Esophagus muscularis mucosa (tissue), 4 donors: ENCODE measurements at regions not wholly inside any gene's neighbourhood (a gene's known extent, or its start where the extent isn't known, plus 50 kb on each side); places are given as distances from the start of the nearest gene placed in this dataset.

Experiments
- DNase-seq: peaks from one replicate; pipeline ENCODE4 v3.0.0-alpha.2; 2017; ENCODE audit errors: extremely low spot score
- H3K27ac ChIP-seq, 4 donors: fragments of 200-600 bp; sonication (generic); replicated peaks in 1 of 4; 1 replicate in 3 of 4; 2 replicates in 1 of 4; pipeline ENCODE4 v1.5.1; 2016 to 2019; ENCODE audit warnings: mild to moderate bottlenecking in 1 of 4
- H3K27me3 ChIP-seq, 4 donors: fragments of 200-600 bp; sonication (generic); one replicate each; pipeline versions ENCODE4 v1.5.1 to v1.6.0; 2016 to 2019
- H3K36me3 ChIP-seq, 4 donors: fragments of 200-600 bp; sonication (generic); one replicate each; pipeline ENCODE4 v1.5.1; 2016 to 2019
- H3K4me1 ChIP-seq, 4 donors: fragments of 200-600 bp; sonication (generic); one replicate each; pipeline ENCODE4 v1.5.1; 2016 to 2019
- H3K4me3 ChIP-seq, 4 donors: fragments of 200-600 bp; sonication (generic); 1 replicate in 2 of 4; 2 replicates in 2 of 4; pipeline ENCODE4 v1.5.1; 2016 to 2019; ENCODE audit warnings: mild to moderate bottlenecking in 4 of 4, moderate library complexity in 1 of 4
- H3K9me3 ChIP-seq, 4 donors: fragments of 200-600 bp; sonication (generic); 1 replicate in 3 of 4; 2 replicates in 1 of 4; pipeline ENCODE4 v1.5.1; 2016 to 2019
- EP300 ChIP-seq: sonication (generic); formaldehyde crosslinking; IDR thresholded peaks from one replicate; pipeline ENCODE4 v1.6.1; 2017; ENCODE audit warnings: antibody characterized with exemption
- POLR2A ChIP-seq: fragments of 450-650 bp; IDR thresholded peaks from one replicate; pipeline ENCODE4 v1.6.1; 2017; ENCODE audit warnings: antibody characterized with exemption, moderate library complexity, mild to moderate bottlenecking, low read depth
- POLR2AphosphoS5 ChIP-seq, 2 donors: sonication (generic); formaldehyde crosslinking; IDR thresholded peaks; one replicate each; pipeline ENCODE4 v1.6.1; 2017; ENCODE audit warnings: antibody characterized with exemption in 2 of 2
- WGBS: methylation state at CpG from one replicate; pipeline ENCODE4 v1.1.5; 2018; 5-methylcytosine and 5-hydroxymethylcytosine counted together
- intact Hi-C: fragments of 100-400 bp; cut with DNase I; formaldehyde crosslinking; loops from one replicate; pipeline ENCODE4 v1.15.1; 2023
- TF ChIP-seq, protein P1 (sequence below), 3 experiments: fragments of 200-600 bp in 2 of 3; fragments of 450-650 bp in 1 of 3; sonication (generic) in 2 of 3; IDR thresholded peaks; one replicate each; pipeline ENCODE4 v1.5.1; 2017 to 2019; ENCODE audit warnings: antibody characterized with exemption in 3 of 3, mild to moderate bottlenecking in 2 of 3, moderate library complexity in 1 of 3

DNA sequence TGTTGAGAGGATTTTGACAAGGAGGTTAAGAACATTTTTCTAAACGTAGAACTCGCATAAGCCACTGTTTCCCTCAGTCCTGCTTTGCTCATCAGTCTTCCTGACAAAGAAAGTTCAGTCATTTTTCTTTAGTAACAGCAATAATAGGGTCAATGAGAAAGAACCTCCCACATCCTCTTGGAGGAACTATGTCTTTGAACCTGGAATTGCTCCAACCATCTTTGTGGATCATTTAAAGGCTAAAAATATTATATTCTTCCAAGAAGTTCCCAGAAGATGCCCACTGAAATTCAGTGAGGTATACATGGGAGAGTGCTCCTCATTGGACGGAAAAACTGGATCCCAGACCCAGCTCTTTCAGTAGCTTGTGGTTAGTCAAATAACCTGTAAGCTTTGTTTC lies 282.8 kb upstream of the FAR2 start:
- TF ChIP-seq POLR2AphosphoS5 (IDR thresholded peaks at IDR 0.05) (no peak), POLR2A (no peak), EP300 (no peak)
- TF ChIP-seq, protein P1, sequence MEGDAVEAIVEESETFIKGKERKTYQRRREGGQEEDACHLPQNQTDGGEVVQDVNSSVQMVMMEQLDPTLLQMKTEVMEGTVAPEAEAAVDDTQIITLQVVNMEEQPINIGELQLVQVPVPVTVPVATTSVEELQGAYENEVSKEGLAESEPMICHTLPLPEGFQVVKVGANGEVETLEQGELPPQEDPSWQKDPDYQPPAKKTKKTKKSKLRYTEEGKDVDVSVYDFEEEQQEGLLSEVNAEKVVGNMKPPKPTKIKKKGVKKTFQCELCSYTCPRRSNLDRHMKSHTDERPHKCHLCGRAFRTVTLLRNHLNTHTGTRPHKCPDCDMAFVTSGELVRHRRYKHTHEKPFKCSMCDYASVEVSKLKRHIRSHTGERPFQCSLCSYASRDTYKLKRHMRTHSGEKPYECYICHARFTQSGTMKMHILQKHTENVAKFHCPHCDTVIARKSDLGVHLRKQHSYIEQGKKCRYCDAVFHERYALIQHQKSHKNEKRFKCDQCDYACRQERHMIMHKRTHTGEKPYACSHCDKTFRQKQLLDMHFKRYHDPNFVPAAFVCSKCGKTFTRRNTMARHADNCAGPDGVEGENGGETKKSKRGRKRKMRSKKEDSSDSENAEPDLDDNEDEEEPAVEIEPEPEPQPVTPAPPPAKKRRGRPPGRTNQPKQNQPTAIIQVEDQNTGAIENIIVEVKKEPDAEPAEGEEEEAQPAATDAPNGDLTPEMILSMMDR (IDR thresholded peaks at IDR 0.05) = no peak
- Histone ChIP-seq H3K27me3 (no peaks in the 10 kb centered on the region), H3K27ac (no peak overlapping the region), H3K4me1 (peaks cover 0 to 8% (median 0%) of the 10 kb centered on the region in 4 donors), H3K4me3 (no peak overlapping the region), H3K36me3 (no peaks in the 10 kb centered on the region), H3K9me3 (no peaks in the 10 kb centered on the region)
- DNase-seq = no peak
- intact Hi-C loops = no loop called here
- 58% methylated on average over 3 of the region's 3 CpGs for WGBS

GRCh38 chr12:28866715-28867503 lies 282.2 kb upstream of the FAR2 start:
- Histone ChIP-seq H3K27me3 (no peaks in the 10 kb centered on the region), H3K36me3 (no peaks in the 10 kb centered on the region), H3K4me1 (peaks cover 0 to 8% (median 0%) of the 10 kb centered on the region in 4 donors), H3K27ac (no peak overlapping the region), H3K4me3 (no peak overlapping the region), H3K9me3 (no peaks in the 10 kb centered on the region)
- TF ChIP-seq POLR2A (no peak), POLR2AphosphoS5 (IDR thresholded peaks at IDR 0.05) (no peak), EP300 (no peak)
- TF ChIP-seq, protein P1 (IDR thresholded peaks at IDR 0.05) = no peak
- no peak for DNase-seq
- 76% methylated on average over 7 of the region's 7 CpGs for WGBS
- intact Hi-C loops = no loop called here

DNA sequence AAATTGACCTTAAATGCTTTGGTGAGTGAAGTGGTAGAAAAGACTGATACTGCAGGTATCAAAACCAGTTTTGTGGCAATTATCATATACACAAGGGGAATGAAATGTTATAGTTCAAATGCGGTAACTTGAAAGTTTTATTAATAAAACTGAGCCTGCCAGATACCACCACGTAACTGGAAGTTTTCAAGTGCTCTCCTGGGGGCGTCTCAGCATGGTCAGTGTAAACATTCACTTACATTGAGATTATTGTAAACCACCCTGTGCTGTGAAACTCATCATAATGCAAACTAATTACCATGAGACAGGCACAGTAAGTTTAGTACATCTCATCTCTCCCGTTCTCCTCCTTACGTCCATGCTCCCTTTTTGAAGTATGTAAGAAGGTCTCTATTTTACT lies 280.7 kb upstream of the FAR2 start:
- Histone ChIP-seq H3K36me3 (no peaks in the 10 kb centered on the region), H3K4me1 (peaks cover 0 to 8% (median 0%) of the 10 kb centered on the region in 4 donors), H3K27me3 (no peaks in the 10 kb centered on the region), H3K27ac (no peak overlapping the region), H3K4me3 (no peak overlapping the region), H3K9me3 (no peaks in the 10 kb centered on the region)
- DNase-seq = no peak
- WGBS = 86% methylated on average over 5 of the region's 5 CpGs
- intact Hi-C loops = no loop called here
- TF ChIP-seq POLR2A (no peak), POLR2AphosphoS5 (IDR thresholded peaks at IDR 0.05) (no peak)

DNA sequence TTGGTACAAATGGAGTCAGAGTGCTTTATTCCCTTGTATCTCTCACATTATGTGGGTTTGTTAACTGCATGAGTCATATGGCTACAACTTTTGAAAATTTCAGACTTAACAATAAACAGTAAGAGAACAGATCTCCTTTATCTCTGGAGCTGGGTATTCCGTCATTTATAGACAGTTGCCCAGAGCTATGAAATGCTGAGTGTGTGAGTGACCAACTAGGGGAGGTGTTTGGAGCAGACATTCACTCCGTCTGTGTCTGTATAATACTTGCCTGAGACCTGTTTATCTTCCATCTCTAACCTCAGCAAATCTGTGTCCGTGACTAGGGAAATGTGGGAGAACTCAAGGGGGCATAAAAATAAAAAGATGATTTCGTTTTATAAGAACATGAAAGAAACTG lies 279.9 kb upstream of the FAR2 start:
- H3K27me3 ChIP-seq = no peaks in the 10 kb centered on the region
- H3K9me3 ChIP-seq = no peaks in the 10 kb centered on the region
- H3K4me1 ChIP-seq = peaks cover 0 to 8% (median 0%) of the 10 kb centered on the region in 4 donors
- no peak overlapping the region for H3K27ac ChIP-seq
- intact Hi-C loops = no loop called here
- no peak overlapping the region for H3K4me3 ChIP-seq
- WGBS = 55% methylated on average over 4 of the region's 4 CpGs
- H3K36me3 ChIP-seq = no peaks in the 10 kb centered on the region
- DNase-seq = no peak
- TF ChIP-seq POLR2AphosphoS5 (IDR thresholded peaks at IDR 0.05) (no peak), EP300 (no peak), POLR2A (no peak)
- TF ChIP-seq, protein P1 (IDR thresholded peaks at IDR 0.05) = no peak

DNA sequence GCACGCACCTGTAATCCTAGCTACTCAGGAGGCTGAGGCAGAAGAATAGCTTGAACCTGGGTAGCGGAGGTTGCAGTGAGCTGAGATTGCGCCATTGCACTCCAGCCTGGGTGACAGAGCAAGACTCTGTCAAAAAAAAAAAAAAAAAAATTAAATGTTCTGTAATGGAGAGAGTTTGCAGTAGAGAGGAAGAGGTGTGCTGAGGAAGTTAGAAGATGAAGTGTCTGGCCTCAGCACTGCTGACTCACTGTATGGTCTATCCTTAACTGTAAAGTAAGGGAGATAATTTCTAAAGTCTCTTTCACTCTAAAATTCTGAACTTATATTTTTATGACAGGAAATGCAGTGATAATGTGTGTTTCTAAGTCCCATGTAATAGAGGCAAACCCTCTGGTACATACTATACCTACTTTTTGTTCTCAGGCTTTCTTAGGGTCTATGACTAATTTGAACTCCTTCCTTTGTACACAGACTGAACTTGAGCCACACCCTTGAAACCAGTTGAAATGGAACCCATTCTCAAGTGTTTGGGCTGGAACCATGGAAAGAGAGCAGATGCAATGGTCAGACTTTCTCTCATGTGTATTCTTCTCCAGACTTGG lies 278.1 kb upstream of the FAR2 start:
- no peaks in the 10 kb centered on the region for H3K9me3 ChIP-seq
- no peaks in the 10 kb centered on the region for H3K27me3 ChIP-seq
- intact Hi-C loops = loop anchor here (10.0 kb wide), 1 partner anchor 896 kb away; the partner anchor contains the start of gene PTHLH
- DNase-seq = no peak
- no peaks in the 10 kb centered on the region for H3K36me3 ChIP-seq
- 49% methylated on average over 3 of the region's 3 CpGs for WGBS
- H3K4me3 ChIP-seq = no peak overlapping the region
- TF ChIP-seq EP300 = no peak
- TF ChIP-seq POLR2A = no peak
- TF ChIP-seq, protein P1 (IDR thresholded peaks at IDR 0.05) = no peak
- TF ChIP-seq POLR2AphosphoS5 (IDR thresholded peaks at IDR 0.05) = no peak
- no peak overlapping the region for H3K27ac ChIP-seq
- H3K4me1 ChIP-seq = peaks cover 0 to 8% (median 0%) of the 10 kb centered on the region in 4 donors
